GM12878 (cell line): ENCODE measurements at regions not wholly inside any gene's neighbourhood (a gene's known extent, or its start where the extent isn't known, plus 50 kb on each side); places are given as distances from the start of the nearest gene placed in this dataset.

Experiments used
- ATAC-seq: fragments of 200-7000 bp; cut with Tn5 transposase; 3 replicates; pipeline ENCODE4 v1.9.1; 2020; ENCODE audit warnings: mild to moderate bottlenecking, moderate library complexity
- BruUV-seq: library from RNA; stranded (reverse); fragments of 400-500 nt; replicated peaks from 2 replicates; lab custom pipeline; 2021; lab: Mats Ljungman, UMichigan
- CTCF ChIA-PET: fragments of 300-600 bp; sonication (Branson Sonifier 250); formaldehyde crosslinking; extraction: SDS; loops from one replicate; lab custom pipeline; 2021; ENCODE audit warnings: inconsistent platforms; lab: Yijun Ruan, JAX
- POLR2A ChIA-PET: fragments of 350-600 bp; formaldehyde crosslinking; extraction: SDS; loops from one replicate; lab custom pipeline; 2021; ENCODE audit warnings: inconsistent platforms; lab: Charles Lee
- RAD21 ChIA-PET: fragments of 300-600 bp; sonication (Branson Sonifier 250); formaldehyde crosslinking; loops from one replicate; lab custom pipeline; 2023; ENCODE audit warnings: antibody characterized with exemption; ENCODE audit not compliant: unreplicated experiment; lab: Charles Lee
- SMC1A ChIA-PET: fragments of 300-600 bp; sonication (Branson Sonifier 250); formaldehyde crosslinking; loops from one replicate; lab custom pipeline; 2023; ENCODE audit not compliant: unreplicated experiment, uncharacterized antibody; lab: Charles Lee
- DNase-seq: peaks from one replicate; pipeline ENCODE4 v3.0.0-alpha.2; 2011; ENCODE audit warnings: low read depth, low spot score
- FAIRE-seq: peaks from 3 replicates; lab custom pipeline; 2011; peaks lifted over from hg19 to GRCh38; lab: Jason Lieb, UNC
- H2AFZ ChIP-seq: 2 replicates; pipeline ENCODE4 v1.6.0; 2011; ENCODE audit warnings: low read depth, low read length, control low read depth; ENCODE audit not compliant: control insufficient read depth
- H3K27ac ChIP-seq: 2 replicates; pipeline ENCODE4 v1.5.1; 2011; ENCODE audit warnings: control low read depth; ENCODE audit not compliant: control insufficient read depth, insufficient read depth
- H3K27me3 ChIP-seq, 2 experiments: replicated peaks in 1 of 2; 2 replicates each; pipeline versions ENCODE4 v1.6.0 to v1.6.1; 2011; ENCODE audit warnings: low read length in 1 of 2; ENCODE audit not compliant: control insufficient read depth in 2 of 2, insufficient read depth in 2 of 2
- H3K36me3 ChIP-seq, 2 experiments: 2 replicates each; pipeline ENCODE4 v1.5.1; 2011; ENCODE audit warnings: low read length in 1 of 2; ENCODE audit not compliant: control insufficient read depth in 2 of 2, insufficient read depth in 2 of 2
- H3K4me1 ChIP-seq: 2 replicates; pipeline ENCODE4 v1.6.1; 2011; ENCODE audit warnings: mild to moderate bottlenecking, low read length, moderate library complexity, mixed read lengths; ENCODE audit not compliant: control insufficient read depth, insufficient read depth
- H3K4me2 ChIP-seq: 2 replicates; pipeline ENCODE4 v1.6.0; 2011; ENCODE audit warnings: control low read depth; ENCODE audit not compliant: control insufficient read depth, insufficient read depth
- H3K4me3 ChIP-seq: fragments of 200-600 bp; sonication (generic); 2 replicates; pipeline ENCODE4 v1.5.1; 2016
- H3K79me2 ChIP-seq: 2 replicates; pipeline ENCODE4 v1.6.0; 2011; ENCODE audit warnings: low read length; ENCODE audit not compliant: control insufficient read depth, insufficient read depth
- H3K9ac ChIP-seq: 2 replicates; pipeline ENCODE4 v1.8.0; 2011; ENCODE audit warnings: low read length, control low read depth, mixed read lengths; ENCODE audit not compliant: control insufficient read depth, insufficient read depth
- H3K9me3 ChIP-seq: replicated peaks from 3 replicates; pipeline ENCODE4 v1.5.1; 2011; ENCODE audit warnings: mild to moderate bottlenecking, low read length; ENCODE audit not compliant: control insufficient read depth, insufficient read depth
- H4K20me1 ChIP-seq: 2 replicates; pipeline ENCODE4 v1.6.0; 2011; ENCODE audit not compliant: control insufficient read depth, insufficient read depth
- CBX3 ChIP-seq: fragments of 200-600 bp; sonication (generic); IDR thresholded peaks from 2 replicates; pipeline ENCODE4 v1.6.1; 2016; ENCODE audit warnings: low read depth, borderline replicate concordance
- CEBPB ChIP-seq, 2 experiments: fragments of 150-350 bp in 1 of 2; IDR thresholded peaks; 2 replicates each; pipeline ENCODE4 v1.6.1; 2012 to 2014; ENCODE audit warnings: low read depth in 2 of 2, low read length in 2 of 2, borderline replicate concordance in 1 of 2, inconsistent platforms in 1 of 2
- FOS ChIP-seq: IDR thresholded peaks from 3 replicates; pipeline ENCODE4 v1.6.1; 2011; ENCODE audit warnings: borderline replicate concordance; ENCODE audit not compliant: insufficient read length; ENCODE audit errors: extremely low read depth
- NFXL1 ChIP-seq: fragments of 450-650 bp; IDR thresholded peaks from 2 replicates; pipeline ENCODE4 v1.6.1; 2017; ENCODE audit warnings: antibody characterized with exemption, mild to moderate bottlenecking, borderline replicate concordance
- RB1 ChIP-seq: fragments of 450-650 bp; formaldehyde crosslinking; IDR thresholded peaks from 2 replicates; pipeline ENCODE4 v1.6.1; 2017; ENCODE audit warnings: mild to moderate bottlenecking, borderline replicate concordance
- RUNX3 ChIP-seq: IDR thresholded peaks from 2 replicates; pipeline ENCODE4 v1.6.1; 2012; ENCODE audit warnings: low read length, inconsistent platforms
- YY1 ChIP-seq: IDR thresholded peaks from 2 replicates; pipeline ENCODE4 v1.6.1; 2011; ENCODE audit warnings: low read depth, mild to moderate bottlenecking, low read length
- WGBS: methylation state at CpG from one replicate; pipeline ENCODE4 v1.1.6; 2016; ENCODE audit warnings: low lambda C conversion rate; ENCODE audit not compliant: insufficient replicate concordance, insufficient coverage; ENCODE audit errors: missing lambda C conversion rate; 5-methylcytosine and 5-hydroxymethylcytosine counted together
- in situ Hi-C: fragments of 300-500 bp; cut with MboI; formaldehyde crosslinking; loops from 9 replicates; pipeline ENCODE4 v1.14.3; 2018; ENCODE audit warnings: mixed read lengths
- intact Hi-C: fragments of 100-400 bp; cut with micrococcal nuclease; formaldehyde crosslinking; loops from one replicate; pipeline ENCODE4 v1.14.2; 2022; ENCODE audit not compliant: unreplicated experiment
- TF ChIP-seq, protein P1 (sequence below): IDR thresholded peaks from 2 replicates; pipeline ENCODE4 v1.6.1; 2012; ENCODE audit warnings: low read length, inconsistent platforms

GRCh38 chr3:41029356-41029755 is 169.9 kb upstream of the CTNNB1 start (continued):
- TF ChIP-seq RUNX3 (no peak), NFXL1 (no peak)

GRCh38 chr3:41030220-41030619 is 169.1 kb upstream of the CTNNB1 start:
- Histone ChIP-seq H2AFZ (no peak overlapping the region), H3K9ac (no peak overlapping the region), H3K9me3 (no peaks in the 10 kb centered on the region), H3K4me1 (no peaks in the 10 kb centered on the region), H3K4me3 (no peak overlapping the region), H3K4me2 (no peak overlapping the region), H3K27me3 (no peaks in the 10 kb centered on the region; a peak in 1 of 4 replicates), H3K27ac (no peak overlapping the region), H3K36me3 (no peaks in the 10 kb centered on the region), H3K79me2 (no peaks in the 10 kb centered on the region), H4K20me1 (no peaks in the 10 kb centered on the region)
- TF ChIP-seq CBX3 (no peak), FOS (no peak), YY1 (no peak), CEBPB (IDR thresholded peaks at IDR 0.05; ENCODE audit: borderline replicate concordance in 1 of 2, low read depth in 2 of 2, low read length in 2 of 2) (no peak), RB1 (no peak)
- TF ChIP-seq, protein P1, sequence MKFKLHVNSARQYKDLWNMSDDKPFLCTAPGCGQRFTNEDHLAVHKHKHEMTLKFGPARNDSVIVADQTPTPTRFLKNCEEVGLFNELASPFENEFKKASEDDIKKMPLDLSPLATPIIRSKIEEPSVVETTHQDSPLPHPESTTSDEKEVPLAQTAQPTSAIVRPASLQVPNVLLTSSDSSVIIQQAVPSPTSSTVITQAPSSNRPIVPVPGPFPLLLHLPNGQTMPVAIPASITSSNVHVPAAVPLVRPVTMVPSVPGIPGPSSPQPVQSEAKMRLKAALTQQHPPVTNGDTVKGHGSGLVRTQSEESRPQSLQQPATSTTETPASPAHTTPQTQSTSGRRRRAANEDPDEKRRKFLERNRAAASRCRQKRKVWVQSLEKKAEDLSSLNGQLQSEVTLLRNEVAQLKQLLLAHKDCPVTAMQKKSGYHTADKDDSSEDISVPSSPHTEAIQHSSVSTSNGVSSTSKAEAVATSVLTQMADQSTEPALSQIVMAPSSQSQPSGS: no peak
- WGBS: 10% methylated on average over 4 of the region's 4 CpGs
- ChIA-PET SMC1A (interaction anchor here (0.7 kb wide), 1 partner anchor 448 kb away, joined by 3 read pairs; no protein-coding TSS in a partner anchor), CTCF (no interaction called here), POLR2A (no interaction called here), RAD21 (no interaction called here)
- intact Hi-C loops: no loop called here
- in situ Hi-C loops: no loop called here
- DNase-seq (no peak), FAIRE-seq (no peak), ATAC-seq (no peak)
- BruUV-seq: no TSS peak
